CD4-positive, alpha-beta T cell treated with Interleukin-6 at 100 ng/mL for 8 hours (primary cell): ENCODE measurements at regions not wholly inside any gene's neighbourhood (a gene's known extent, or its start where the extent isn't known, plus 50 kb on each side); places are given as distances from the start of the nearest gene placed in this dataset.
A peak's percentile ranks its signal among the peaks of the same experiment; 100 is the strongest.

Experiments used
- DNase-seq: peaks from one replicate; pipeline ENCODE4 v3.0.0-alpha.2; 2020; ENCODE audit warnings: mixed read lengths, low spot score

- no peak for DNase-seq
Observed at GRCh38 chr21:31566064-31566463, 93.4 kb upstream of the SOD1 start.

- DNase-seq, result no peak
Observed at GRCh38 chr21:31564439-31564838, 95.1 kb upstream of the SOD1 start.

- no peak for DNase-seq
Observed at GRCh38 chr21:31560479-31560878, 99.0 kb upstream of the SOD1 start.

DNA sequence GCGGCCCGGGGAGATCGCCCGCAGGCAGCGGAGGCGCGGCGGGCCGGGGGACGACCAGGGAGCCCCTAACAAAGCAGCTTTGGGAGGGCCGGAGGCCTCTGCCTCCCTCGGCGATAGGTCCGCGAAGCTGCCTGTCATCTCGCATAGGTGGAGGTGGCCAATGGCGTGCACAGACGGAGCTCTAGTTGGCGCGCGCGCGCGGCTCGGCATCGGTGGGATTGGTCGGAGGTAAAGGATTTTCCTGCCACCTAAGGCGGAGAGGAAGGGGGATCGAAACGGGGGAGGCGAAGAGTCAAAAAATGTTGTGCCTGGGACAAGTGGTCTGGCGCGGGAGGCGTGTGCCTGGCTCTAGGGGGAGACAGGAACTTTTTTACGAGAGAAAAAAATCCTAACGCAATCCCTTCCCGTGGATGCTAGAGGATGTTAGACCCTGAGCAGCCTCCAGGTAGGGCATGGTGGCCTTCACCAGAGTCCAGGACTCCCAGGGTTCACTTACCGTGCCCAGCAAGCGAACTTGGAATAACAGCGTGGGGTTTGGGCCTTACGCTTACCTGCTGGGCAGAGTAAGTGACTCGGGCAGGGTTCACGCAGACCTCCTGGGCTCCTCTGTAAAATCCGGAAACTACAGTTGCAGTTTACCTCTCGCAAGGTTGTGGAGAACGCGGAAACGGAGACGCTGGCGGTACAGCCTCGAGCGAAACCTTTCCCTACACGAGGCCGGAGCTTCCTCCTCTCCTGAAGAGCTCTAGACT lies 99.9 kb upstream of the SOD1 start:
- peak; percentile 90 for DNase-seq

- DNase-seq, result peak; percentile 93
Observed at GRCh38 chr21:31558962-31559367, 100.5 kb upstream of the SOD1 start.

- peak; percentile 10 for DNase-seq
Observed at GRCh38 chr21:31558189-31558961, 101.1 kb upstream of the SOD1 start.

- no peak for DNase-seq
Observed at GRCh38 chr21:31557421-31558188, 101.9 kb upstream of the SOD1 start.

- DNase-seq, result no peak
Observed at GRCh38 chr21:31556662-31557061, 102.8 kb upstream of the SOD1 start.

DNA sequence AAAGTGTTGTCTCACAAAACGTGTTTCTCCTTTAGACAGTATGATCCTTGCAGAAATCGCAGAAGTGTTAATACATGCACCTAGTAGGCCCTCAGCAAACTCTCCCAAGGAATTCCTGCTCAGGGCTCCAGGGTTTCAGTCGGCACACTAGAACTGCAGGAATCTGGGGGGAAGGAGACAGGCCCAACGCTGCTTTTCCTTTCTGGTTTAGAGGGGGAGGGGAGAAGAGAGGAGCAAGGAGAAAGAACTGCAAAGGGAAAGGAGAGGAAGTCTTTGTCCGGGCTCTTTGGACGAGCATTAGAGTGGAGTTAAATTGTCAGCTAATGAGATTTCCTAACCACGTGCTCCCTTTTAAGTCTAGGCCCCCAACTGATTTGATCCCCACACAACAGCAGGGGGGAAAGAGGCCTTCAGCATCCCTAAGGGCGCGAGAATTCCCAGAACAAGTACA lies 103.7 kb upstream of the SOD1 start:
- no peak for DNase-seq

DNA sequence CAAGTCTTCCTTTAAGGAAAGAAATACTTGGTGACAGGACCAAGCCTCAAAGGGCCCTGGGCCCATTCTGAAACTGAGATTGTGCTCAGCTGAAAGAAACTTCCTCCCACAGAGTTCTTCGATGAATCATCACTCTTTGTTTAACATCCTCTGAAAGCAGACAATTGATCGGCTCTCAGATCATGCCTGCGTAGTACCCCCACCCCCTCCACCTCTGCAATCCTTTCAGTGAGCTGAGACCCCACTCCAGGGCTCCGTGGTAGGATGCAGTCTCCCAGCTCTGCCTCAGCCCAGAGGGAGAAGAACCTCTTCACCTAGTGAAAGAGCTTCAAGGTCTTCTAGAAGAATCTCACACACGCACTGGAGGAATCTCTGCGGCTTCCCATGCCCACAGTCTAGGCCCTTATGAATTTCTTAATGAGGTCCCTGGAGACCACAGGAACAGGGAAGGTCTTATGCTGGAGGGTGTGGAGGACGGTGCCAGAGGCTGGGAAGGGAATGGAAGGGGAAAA lies 104.9 kb upstream of the SOD1 start:
- peak; percentile 15 for DNase-seq

GRCh38 chr21:31553926-31554325 lies 105.6 kb upstream of the SOD1 start:
- no peak for DNase-seq

DNA sequence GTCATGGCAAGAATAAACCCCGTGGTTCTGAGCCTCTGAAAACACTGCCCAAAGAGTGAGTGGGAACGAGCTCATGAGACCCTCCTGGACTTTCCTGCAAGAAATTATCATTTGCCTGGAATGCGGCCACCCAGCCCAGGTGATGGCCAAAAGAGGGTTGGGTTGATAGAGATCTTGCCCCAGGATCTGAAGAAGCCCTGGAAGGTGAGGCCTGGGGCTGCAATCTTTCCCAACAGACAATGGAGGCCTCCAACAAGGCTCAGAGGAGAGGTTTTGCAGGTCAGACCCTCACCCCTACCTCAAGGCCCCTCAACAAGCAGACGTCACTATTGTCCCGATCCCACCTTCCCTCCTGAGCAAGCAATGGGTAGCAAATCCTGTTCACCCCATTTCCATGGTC lies 106.0 kb upstream of the SOD1 start:
- no peak for DNase-seq

- no peak for DNase-seq
Observed at GRCh38 chr21:31552826-31553225, 106.7 kb upstream of the SOD1 start.

DNA sequence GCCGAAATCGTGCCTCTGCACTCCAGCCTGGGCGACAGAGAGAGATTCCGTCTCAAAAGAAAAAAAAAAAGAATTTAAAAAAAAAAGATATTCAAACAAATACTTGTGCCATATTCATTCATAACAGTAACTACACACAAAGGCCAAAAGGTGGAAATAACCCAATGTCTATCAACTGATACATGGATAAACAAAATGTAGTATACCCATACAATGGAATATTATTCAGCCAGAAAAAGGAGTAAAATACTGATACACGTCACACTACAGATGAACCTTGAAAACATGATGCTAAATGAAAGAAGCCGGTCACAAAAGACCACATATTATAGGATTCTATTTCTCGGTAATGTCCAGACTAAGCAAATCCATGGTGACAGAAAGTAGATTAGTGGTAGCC lies 109.4 kb upstream of the SOD1 start:
- DNase-seq, result no peak

GRCh38 chr21:31548688-31549087 lies 110.8 kb upstream of the SOD1 start:
- DNase-seq, result no peak

GRCh38 chr21:31546443-31547170 lies 112.9 kb upstream of the SOD1 start:
- no peak for DNase-seq

DNA sequence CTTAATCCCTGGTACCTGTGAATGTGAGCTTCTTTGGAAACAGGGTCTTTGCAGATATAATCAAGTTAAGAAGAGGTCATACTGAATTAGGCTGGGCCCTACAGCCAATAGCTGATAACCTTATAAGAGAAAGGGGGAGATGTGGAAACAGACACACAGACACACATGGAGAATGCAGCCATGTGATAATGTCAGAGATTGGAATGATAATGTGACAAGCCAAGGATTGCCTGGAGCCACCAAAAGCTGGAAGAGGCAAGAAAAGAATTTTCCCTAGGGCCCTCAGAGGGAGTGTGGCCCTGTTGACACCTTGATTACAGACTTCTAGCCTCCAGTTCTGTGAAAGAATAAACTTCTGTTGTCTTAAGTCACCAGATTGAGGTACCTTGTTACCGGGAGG lies 114.5 kb upstream of the SOD1 start:
- DNase-seq, result no peak

DNA sequence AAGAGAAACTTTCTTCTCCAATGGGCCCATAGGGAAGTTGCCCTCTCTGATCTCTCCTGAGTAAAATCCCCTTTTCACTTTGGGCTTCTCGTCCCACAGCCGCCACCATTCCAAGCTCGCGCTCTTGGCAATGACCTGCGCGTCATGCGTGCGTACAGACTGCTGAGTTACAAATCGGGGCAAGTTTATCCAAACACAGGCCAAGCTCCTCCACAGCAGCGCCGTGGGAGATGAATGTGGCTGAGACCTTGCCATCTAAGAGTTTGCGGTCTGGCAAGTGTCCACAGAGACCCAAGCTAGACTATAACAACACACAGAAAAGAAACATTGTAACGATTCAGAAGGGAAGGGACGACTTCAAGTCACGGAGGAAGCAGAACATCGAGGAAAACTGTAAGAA lies 116.3 kb upstream of the SOD1 start:
- no peak for DNase-seq

DNA sequence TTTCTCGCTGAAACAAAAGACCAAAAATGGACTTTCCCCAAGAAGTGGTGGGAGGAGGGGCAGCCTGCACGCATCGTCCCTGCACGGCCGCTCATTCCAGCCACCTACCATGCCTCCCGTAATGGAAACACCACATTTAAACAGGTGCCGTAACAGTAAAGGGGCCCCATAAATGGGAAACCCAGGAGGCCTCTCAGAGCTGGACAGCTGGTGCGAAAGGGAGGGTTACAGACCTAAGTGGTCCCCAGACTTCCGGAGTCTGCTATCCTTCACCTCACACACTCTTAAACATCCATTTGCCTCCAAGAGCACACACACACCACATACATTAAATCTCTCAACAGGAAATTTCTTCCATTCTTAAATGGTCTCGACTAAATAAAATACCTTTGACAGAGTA lies 120.7 kb upstream of the SOD1 start:
- no peak for DNase-seq

DNA sequence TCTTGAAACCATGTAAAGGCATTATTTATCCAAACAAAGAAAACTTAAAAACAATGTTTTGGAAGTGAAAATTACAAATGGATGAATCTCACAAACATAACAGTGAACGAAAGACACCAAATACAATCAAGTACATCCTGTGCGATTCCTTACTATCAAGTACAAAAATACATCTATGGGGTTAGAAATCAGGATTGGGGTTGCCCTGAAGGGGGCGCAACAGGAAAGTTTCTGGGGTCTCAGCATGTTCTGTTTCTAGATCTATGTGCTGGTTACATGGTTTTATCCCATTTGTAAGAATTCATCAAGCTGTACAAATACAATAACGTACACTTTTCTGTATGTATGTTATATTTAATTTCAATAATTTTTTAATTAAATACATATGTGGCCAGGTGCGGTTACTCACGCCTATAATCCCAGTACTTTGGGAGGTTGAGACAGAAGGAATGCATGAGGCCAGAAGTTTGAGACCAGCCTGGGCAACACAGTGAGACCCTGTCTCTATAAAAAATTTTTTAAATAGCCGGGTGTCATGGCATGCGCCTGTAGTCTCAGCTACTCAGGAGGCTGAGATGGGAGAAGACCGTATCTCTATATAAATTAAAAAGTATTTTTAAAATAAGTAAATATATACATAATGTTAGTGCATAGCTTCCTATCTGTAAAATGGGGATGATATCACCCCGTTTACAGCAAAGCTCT lies 121.5 kb upstream of the SOD1 start:
- DNase-seq, result no peak

DNA sequence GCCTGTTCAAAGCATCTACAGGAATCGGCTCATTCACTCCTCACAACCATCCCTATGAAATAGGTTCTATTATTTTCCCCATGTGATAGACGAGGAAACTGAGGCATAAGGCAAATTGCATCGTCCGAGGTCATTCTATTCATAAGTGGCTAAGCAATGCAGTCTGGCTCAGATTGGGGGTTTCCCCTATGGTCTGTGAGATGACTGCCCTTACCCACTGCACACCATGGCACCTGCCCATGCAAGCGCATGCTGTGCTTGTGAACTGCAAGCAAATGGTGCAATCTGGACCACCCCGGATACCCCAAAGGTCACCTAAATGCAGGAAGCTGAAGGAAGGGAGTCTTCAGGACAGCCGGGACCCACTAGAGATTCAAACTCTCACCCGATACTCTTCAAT lies 123.4 kb upstream of the SOD1 start:
- DNase-seq, result no peak
